ENCODE measurements at regions not wholly inside any gene's neighbourhood (a gene's known extent, or its start where the extent isn't known, plus 50 kb on each side); places are given as distances from the start of the nearest gene placed in this dataset.

GRCh38 chr18:29305516-29305915 lies 1128.6 kb upstream of the CDH2 start:
- no peaks in the 10 kb centered on the region for H3K9me3 ChIP-seq
- no peaks in the 10 kb centered on the region for H3K27me3 ChIP-seq
- no peak overlapping the region for H3K4me3 ChIP-seq
- H3K27ac ChIP-seq, result no peak overlapping the region
- WGBS, result 78% methylated on average over 3 of the region's 3 CpGs
- DNase-seq (ENCODE audit: low spot score in 2 of 2), result no peak
- no peaks in the 10 kb centered on the region for H3K4me1 ChIP-seq
- H3K36me3 ChIP-seq, result no peaks in the 10 kb centered on the region
- no peak for TF ChIP-seq POLR2A (IDR thresholded peaks at IDR 0.05)

DNA sequence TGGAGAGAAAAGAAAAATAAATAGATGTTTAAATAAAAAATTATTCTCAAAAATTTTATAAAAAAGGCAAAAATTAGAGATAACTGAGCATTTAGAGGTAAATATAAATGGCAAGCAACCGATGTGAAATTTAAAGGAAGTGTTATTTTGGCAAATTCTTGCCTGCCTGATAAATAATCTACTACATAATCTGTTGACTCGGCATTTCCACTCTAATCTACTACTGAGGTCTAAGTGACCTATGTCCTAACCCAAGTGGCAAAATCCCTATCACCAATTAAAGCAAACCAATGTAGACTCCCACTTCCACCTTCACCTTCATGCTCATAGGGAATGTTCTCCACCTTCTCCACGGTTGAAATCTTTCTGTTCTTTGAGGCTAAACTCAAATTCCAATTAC lies 1124.1 kb upstream of the CDH2 start:
- Histone ChIP-seq H3K27ac (no peak overlapping the region), H3K4me1 (no peaks in the 10 kb centered on the region), H3K36me3 (no peaks in the 10 kb centered on the region), H3K4me3 (no peak overlapping the region), H3K27me3 (no peaks in the 10 kb centered on the region), H3K9me3 (no peaks in the 10 kb centered on the region)
- 85% methylated on average over 3 of the region's 3 CpGs for WGBS
- TF ChIP-seq POLR2A (IDR thresholded peaks at IDR 0.05), result no peak
- no peak for TF ChIP-seq POLR2AphosphoS5 (IDR thresholded peaks at IDR 0.05)
- no peak for TF ChIP-seq CTCF (IDR thresholded peaks at IDR 0.05)
- no peak for TF ChIP-seq EP300 (IDR thresholded peaks at IDR 0.05)
- DNase-seq (ENCODE audit: low spot score in 2 of 2), result no peak

- no peak for DNase-seq (ENCODE audit: low spot score in 2 of 2)
- Histone ChIP-seq H3K27me3 (no peaks in the 10 kb centered on the region), H3K4me1 (no peaks in the 10 kb centered on the region), H3K9me3 (no peaks in the 10 kb centered on the region), H3K36me3 (no peaks in the 10 kb centered on the region), H3K27ac (no peak overlapping the region), H3K4me3 (no peak overlapping the region)
- 78% methylated on average over 2 of the region's 2 CpGs for WGBS
- no peak for TF ChIP-seq POLR2AphosphoS5 (IDR thresholded peaks at IDR 0.05)
- TF ChIP-seq EP300 (IDR thresholded peaks at IDR 0.05), result no peak
- no peak for TF ChIP-seq POLR2A (IDR thresholded peaks at IDR 0.05)
- no peak for TF ChIP-seq CTCF (IDR thresholded peaks at IDR 0.05)
Observed at GRCh38 chr18:29285471-29285870, 1108.5 kb upstream of the CDH2 start.

- no peak overlapping the region for H3K4me3 ChIP-seq
- no peaks in the 10 kb centered on the region for H3K36me3 ChIP-seq
- H3K4me1 ChIP-seq, result no peaks in the 10 kb centered on the region
- DNase-seq (ENCODE audit: low spot score in 2 of 2), result no peak
- H3K9me3 ChIP-seq, result no peaks in the 10 kb centered on the region
- H3K27ac ChIP-seq, result no peak overlapping the region
- WGBS, result 81% methylated on average over 2 of the region's 2 CpGs
- no peak for TF ChIP-seq CTCF (IDR thresholded peaks at IDR 0.05)
- no peak for TF ChIP-seq EP300 (IDR thresholded peaks at IDR 0.05)
- TF ChIP-seq POLR2A (IDR thresholded peaks at IDR 0.05), result no peak
- no peak for TF ChIP-seq POLR2AphosphoS5 (IDR thresholded peaks at IDR 0.05)
- H3K27me3 ChIP-seq, result no peaks in the 10 kb centered on the region
Observed at GRCh38 chr18:29271501-29271900, 1094.6 kb upstream of the CDH2 start.

DNA sequence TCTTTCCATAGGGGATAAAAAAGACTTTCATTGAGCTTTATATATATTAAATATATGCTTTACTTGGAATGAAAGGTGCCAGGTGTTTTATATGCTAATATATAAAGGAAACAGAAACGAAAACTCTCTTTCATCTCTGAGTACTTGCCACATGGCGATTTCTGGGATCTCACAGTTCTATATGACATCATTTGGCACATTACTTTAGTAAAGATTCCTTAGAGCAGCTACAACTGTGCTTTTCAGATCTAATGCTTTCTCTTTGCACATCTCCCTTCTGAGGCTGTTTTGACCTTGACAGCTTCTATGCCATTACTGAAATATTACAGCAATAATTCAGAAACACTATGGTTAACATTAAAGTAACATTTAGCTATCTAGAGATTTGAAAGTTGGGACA lies 1082.9 kb upstream of the CDH2 start:
- Histone ChIP-seq H3K27me3 (no peaks in the 10 kb centered on the region), H3K9me3 (peaks cover 5% of the 10 kb centered on the region), H3K27ac (no peak overlapping the region), H3K4me3 (no peak overlapping the region), H3K36me3 (no peaks in the 10 kb centered on the region), H3K4me1 (no peaks in the 10 kb centered on the region)
- no peak for DNase-seq (ENCODE audit: low spot score in 2 of 2)
- WGBS, result 40% methylated on average over 2 of the region's 2 CpGs
- no peak for TF ChIP-seq POLR2A (IDR thresholded peaks at IDR 0.05)
- no peak for TF ChIP-seq CTCF (IDR thresholded peaks at IDR 0.05)
- TF ChIP-seq EP300 (IDR thresholded peaks at IDR 0.05), result no peak
- no peak for TF ChIP-seq POLR2AphosphoS5 (IDR thresholded peaks at IDR 0.05)

- H3K27me3 ChIP-seq, result no peaks in the 10 kb centered on the region
- H3K4me1 ChIP-seq, result no peaks in the 10 kb centered on the region
- H3K36me3 ChIP-seq, result no peaks in the 10 kb centered on the region
- WGBS, result 93% methylated on average over 2 of the region's 2 CpGs
- no peak for DNase-seq (ENCODE audit: low spot score in 2 of 2)
- H3K27ac ChIP-seq, result no peak overlapping the region
- H3K4me3 ChIP-seq, result no peak overlapping the region
- H3K9me3 ChIP-seq, result no peaks in the 10 kb centered on the region
- no peak for TF ChIP-seq POLR2AphosphoS5 (IDR thresholded peaks at IDR 0.05)
- no peak for TF ChIP-seq CTCF (IDR thresholded peaks at IDR 0.05)
- TF ChIP-seq EP300 (IDR thresholded peaks at IDR 0.05), result no peak
- no peak for TF ChIP-seq POLR2A (IDR thresholded peaks at IDR 0.05)
Observed at GRCh38 chr18:29254123-29254522, 1077.2 kb upstream of the CDH2 start.
